SK-N-DZ (cell line): ENCODE measurements at regions not wholly inside any gene's neighbourhood (a gene's known extent, or its start where the extent isn't known, plus 50 kb on each side); places are given as distances from the start of the nearest gene placed in this dataset.
"Not testable (repeated sequence)": the region's sequence is repeated elsewhere in the genome, so short reads cannot be mapped to it uniquely, and the experiment has no call there.

Experiments used
- DNase-seq: peaks from one replicate; pipeline ENCODE4 v3.0.0-alpha.2; 2015; ENCODE audit warnings: low spot score

DNA sequence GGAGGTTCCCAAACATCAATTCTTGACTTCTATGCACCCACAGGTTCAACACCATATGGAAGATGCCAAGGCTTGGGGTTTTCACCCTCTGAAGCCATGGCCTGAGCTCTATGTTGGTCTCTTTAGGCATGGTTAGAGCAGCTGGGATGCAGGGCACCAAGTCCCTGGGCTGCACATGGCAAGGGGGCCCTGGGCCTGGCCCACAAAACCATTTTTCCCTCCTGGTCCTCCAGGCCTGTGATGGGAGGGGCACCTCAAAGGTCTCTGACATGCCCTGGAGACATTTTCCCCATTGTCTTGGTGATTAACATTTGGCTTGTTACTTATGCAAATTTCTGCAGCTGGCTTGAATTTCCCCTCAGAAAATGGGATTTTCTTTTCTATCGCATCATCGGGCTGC lies 480.5 kb upstream of the IRAK1BP1 start:
- not testable (repeated sequence) for DNase-seq

GRCh38 chr6:78390066-78390465 lies 477.3 kb upstream of the IRAK1BP1 start:
- DNase-seq, result no peak

- DNase-seq, result no peak
Measured at GRCh38 chr6:78397499-78397898, 469.9 kb upstream of the IRAK1BP1 start.

GRCh38 chr6:78398292-78398691 lies 469.1 kb upstream of the IRAK1BP1 start:
- no peak for DNase-seq

- DNase-seq, result no peak
Measured at GRCh38 chr6:78400076-78400475, 467.3 kb upstream of the IRAK1BP1 start.

DNA sequence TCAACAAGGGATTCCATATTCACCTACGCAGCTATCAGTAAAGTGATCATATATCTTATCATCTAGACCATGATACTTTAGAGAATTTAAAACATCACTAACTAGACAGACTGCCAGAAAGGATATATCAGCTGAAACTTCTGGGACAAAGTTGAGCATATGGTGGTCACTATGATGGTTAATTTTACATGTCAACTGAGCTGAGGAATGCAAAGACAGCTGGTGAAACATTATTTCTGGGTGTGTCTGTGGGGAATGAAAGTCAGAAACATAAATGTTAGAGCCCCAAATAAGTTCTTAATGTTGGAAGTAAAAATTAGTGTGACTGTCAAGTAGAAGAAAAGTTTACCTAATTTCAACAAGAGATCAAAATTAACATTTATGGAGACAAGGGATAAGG lies 440.0 kb upstream of the IRAK1BP1 start:
- no peak for DNase-seq

DNA sequence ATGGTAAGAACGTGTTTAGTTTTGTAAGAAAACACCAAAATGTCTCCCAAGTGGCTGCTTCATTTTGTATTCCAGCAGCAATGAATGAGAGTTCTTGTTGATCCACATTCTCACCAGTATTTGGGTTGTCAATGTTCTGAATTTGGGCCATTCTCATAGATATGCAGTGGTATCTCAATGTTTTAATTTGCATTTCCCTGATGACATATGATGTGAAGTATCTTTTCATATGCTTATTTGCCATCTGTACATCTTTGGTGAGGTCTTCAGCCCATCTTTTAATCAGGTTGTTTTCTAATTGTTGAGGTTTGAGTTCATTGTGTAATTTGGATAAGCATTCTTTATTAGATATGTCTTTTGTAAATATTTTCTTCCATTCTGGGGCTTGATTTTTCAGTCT lies 436.8 kb upstream of the IRAK1BP1 start:
- DNase-seq, result no peak

DNA sequence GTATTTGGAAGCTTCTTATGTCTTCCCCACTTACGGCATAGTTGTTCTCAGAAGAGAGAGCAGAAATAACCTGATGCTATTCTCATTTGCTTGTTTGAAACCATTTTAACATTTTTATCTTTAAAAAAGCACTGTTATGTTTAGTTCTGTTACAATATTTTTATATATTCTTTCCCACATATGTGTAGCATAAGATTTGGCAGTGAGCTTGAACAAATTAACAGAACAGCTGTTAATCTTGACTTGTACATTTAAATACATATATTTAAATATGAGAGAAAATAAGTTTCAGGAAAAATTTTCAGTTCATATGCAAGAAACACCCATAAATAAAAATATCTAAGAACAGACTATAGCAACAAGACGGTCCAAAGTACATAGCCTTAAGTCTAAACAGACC lies 431.7 kb upstream of the IRAK1BP1 start:
- DNase-seq, result no peak

DNA sequence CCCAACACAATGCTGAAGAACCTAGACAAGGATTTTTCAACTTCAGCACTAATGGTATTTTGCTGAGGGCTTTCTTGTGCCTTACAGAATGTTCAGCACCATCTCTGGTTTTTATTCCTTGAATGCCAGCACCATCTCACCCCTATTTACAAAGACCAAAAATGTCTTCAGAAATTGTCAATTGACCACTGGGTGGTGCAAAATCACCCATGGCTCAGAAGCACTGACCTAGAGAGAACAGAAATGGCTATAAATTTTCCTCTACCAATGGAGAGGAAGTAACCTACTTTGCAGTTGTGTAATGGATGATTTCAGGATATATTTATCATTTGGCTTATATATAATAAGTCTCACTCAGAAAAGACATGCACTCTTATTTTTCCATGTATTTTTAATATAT lies 431.0 kb upstream of the IRAK1BP1 start:
- DNase-seq, result no peak

GRCh38 chr6:78438135-78438534 lies 429.2 kb upstream of the IRAK1BP1 start:
- DNase-seq, result no peak

GRCh38 chr6:78460711-78461110 lies 406.6 kb upstream of the IRAK1BP1 start:
- no peak for DNase-seq

- DNase-seq, result no peak
Measured at GRCh38 chr6:78462728-78463127, 404.6 kb upstream of the IRAK1BP1 start.

- DNase-seq, result no peak
Measured at GRCh38 chr6:78465059-78465634, 402.2 kb upstream of the IRAK1BP1 start.

GRCh38 chr6:78476561-78476960 lies 390.8 kb upstream of the IRAK1BP1 start:
- no peak for DNase-seq

DNA sequence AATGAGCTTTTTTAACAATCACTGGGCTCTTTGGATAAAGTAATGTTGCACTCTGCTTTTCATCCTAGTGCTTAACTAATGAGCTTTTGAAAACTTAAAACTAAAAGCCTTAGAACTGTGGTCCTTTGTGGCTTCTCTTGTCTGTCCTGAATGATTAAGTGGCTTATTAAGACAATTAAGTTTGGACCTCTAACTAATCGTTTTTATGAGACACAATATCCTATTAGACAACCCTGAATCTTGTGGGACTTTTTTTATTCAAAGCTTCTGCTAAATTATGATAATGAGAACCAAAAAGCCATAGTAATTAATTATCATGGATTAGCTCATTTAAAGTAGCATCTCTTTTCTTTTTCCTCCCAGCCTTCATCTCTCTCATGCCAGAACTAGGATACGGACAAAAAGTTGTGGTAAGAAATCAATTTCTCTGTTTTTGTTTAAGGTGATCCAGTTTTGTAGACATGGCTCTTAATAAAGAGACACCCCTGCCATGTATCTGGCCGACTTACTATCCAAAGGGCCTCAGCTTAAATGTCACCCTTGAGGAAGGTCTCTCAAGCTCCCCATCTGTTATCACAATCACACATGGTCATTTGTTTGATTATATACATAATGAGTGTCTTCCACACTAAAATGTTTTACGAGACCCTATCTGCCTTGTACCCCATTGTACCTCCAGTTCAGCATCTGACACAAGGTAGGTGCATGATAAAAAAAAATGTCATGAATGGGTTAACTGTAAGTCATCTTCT lies 384.4 kb upstream of the IRAK1BP1 start:
- DNase-seq, result peak; percentile 76

- DNase-seq, result peak; percentile 84
Measured at GRCh38 chr6:78483553-78484197, 383.7 kb upstream of the IRAK1BP1 start.

- DNase-seq, result peak; percentile 98
Measured at GRCh38 chr6:78484198-78485064, 382.9 kb upstream of the IRAK1BP1 start.

GRCh38 chr6:78487401-78487800 lies 379.9 kb upstream of the IRAK1BP1 start:
- DNase-seq, result no peak

DNA sequence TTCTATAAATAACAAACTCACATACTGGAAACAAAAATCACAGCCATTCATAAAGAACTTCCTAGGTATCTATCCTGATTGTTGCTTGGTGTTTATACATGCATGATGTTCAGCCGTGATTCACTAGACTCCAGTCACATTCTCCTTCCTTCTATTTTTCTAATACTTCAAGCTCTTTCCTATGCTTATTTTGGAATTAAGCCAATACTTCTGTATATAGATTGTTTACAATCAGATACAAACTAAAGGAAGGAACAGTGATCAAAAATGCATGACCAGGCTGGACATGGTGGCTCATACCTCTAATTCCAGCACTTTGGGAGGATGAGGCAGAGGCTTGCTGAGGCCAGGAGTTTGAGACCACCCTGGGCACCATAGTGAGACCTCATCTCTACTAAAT lies 377.5 kb upstream of the IRAK1BP1 start:
- no peak for DNase-seq

DNA sequence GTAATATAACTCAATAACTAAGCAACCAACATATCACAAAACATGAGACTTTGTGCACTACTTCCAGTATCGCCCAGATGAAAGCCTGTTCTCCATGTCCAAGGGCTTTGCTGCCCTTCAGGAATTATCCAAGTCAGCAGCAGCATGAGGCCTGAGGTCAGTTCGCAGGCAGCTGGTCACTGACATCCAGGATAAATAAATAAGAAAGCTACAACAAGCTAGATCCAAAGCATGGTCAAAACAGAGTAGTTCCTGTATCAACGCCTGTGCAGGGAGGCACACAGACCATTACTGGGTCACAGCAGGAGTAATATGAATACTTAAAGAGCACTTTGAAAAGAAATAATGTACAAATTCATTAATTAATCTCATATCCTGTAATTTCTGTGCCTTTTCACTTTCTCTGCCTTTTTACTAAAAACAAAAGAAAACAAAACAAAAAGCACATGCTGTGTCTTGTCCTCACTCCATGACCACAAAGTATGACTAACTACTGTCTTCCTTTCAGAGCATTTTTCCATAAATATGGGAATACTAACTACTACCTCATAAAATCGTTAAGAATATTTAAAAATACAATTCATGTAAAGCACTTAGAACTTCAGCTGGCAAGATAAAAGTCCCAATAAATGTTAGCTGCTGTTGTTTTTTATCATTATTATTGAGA lies 374.9 kb upstream of the IRAK1BP1 start:
- no peak for DNase-seq

DNA sequence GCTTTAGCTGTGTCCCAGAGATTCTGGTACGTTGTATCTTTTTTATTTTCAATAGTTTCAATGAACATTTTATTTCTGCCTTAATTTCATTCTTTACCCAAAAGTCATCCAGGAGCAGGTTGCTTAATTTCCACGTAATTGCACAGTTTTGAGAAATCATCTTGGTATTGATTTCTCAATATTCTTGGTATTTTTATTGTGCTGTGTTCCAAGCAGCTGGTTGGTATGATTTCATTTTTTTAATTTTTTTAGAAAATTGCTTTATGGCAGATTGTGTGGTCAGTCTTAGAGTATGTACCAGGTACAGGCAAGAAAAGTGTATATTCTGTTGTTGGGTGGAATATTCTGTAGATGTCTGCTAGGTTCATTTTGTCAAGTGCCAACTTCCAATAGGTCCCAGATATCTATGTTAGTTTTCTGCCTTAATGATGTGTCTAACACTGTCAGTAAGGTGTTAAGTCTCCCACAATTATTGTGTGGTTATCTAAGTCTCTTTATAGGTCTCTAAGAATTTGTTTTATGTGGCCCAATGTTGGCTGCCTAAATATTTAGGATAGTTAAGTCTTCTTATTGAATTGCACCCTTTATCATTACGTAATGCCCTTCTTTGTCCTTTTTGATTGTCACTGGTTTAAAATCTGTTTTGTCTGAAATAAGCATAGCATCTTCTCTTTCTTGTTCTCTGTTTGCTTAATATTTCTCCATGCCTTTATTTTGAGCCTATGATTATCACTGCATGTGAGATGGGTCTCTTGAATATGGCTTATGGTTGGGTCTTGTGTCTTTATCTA lies 366.9 kb upstream of the IRAK1BP1 start:
- DNase-seq, result no peak
